ENCODE measurements at regions not wholly inside any gene's neighbourhood (a gene's known extent, or its start where the extent isn't known, plus 50 kb on each side); places are given as distances from the start of the nearest gene placed in this dataset.

- Histone ChIP-seq H3K27me3 (no peaks in the 10 kb centered on the region), H3K4me3 (no peak overlapping the region), H3K36me3 (no peaks in the 10 kb centered on the region), H3K27ac (no peak overlapping the region), H3K4me1 (no peaks in the 10 kb centered on the region), H3K9me3 (peaks cover 7 to 28% of the 10 kb centered on the region in 2 donors)
- intact Hi-C loops (cut with DNase I; ENCODE audit: low total_unique reads) = no loop called here
- DNase-seq (ENCODE audit: low spot score in 2 of 2) = no peak
- TF ChIP-seq POLR2A (IDR thresholded peaks at IDR 0.05) = no peak
- TF ChIP-seq POLR2AphosphoS5 (IDR thresholded peaks at IDR 0.05) = no peak
- TF ChIP-seq CTCF (IDR thresholded peaks at IDR 0.05) = no peak
Observed at GRCh38 chr2:126419403-126419802, 236.6 kb upstream of the GYPC start.

GRCh38 chr2:126425943-126426342 is 230.0 kb upstream of the GYPC start:
- no peak for DNase-seq (ENCODE audit: low spot score in 2 of 2)
- Histone ChIP-seq H3K4me1 (no peaks in the 10 kb centered on the region), H3K9me3 (no peaks in the 10 kb centered on the region), H3K36me3 (no peaks in the 10 kb centered on the region), H3K27me3 (no peaks in the 10 kb centered on the region), H3K27ac (no peak overlapping the region), H3K4me3 (no peak overlapping the region)
- TF ChIP-seq POLR2AphosphoS5 (IDR thresholded peaks at IDR 0.05) (no peak), CTCF (IDR thresholded peaks at IDR 0.05) (no peak), POLR2A (IDR thresholded peaks at IDR 0.05) (no peak)
- intact Hi-C loops (cut with DNase I; ENCODE audit: low total_unique reads) = no loop called here

- Histone ChIP-seq H3K27ac (no peak overlapping the region), H3K9me3 (no peaks in the 10 kb centered on the region), H3K4me1 (no peaks in the 10 kb centered on the region), H3K36me3 (no peaks in the 10 kb centered on the region), H3K27me3 (no peaks in the 10 kb centered on the region), H3K4me3 (no peak overlapping the region)
- intact Hi-C loops (cut with DNase I; ENCODE audit: low total_unique reads) = no loop called here
- no peak for TF ChIP-seq POLR2AphosphoS5 (IDR thresholded peaks at IDR 0.05)
- TF ChIP-seq POLR2A (IDR thresholded peaks at IDR 0.05) = no peak
- TF ChIP-seq CTCF (IDR thresholded peaks at IDR 0.05) = no peak
- no peak for DNase-seq (ENCODE audit: low spot score in 2 of 2)
Observed at GRCh38 chr2:126429103-126429502, 226.9 kb upstream of the GYPC start.

GRCh38 chr2:126431136-126431535 is 224.8 kb upstream of the GYPC start:
- Histone ChIP-seq H3K9me3 (no peaks in the 10 kb centered on the region), H3K27me3 (no peaks in the 10 kb centered on the region), H3K4me3 (no peak overlapping the region), H3K27ac (no peak overlapping the region), H3K4me1 (no peaks in the 10 kb centered on the region), H3K36me3 (no peaks in the 10 kb centered on the region)
- TF ChIP-seq CTCF (IDR thresholded peaks at IDR 0.05) = no peak
- TF ChIP-seq POLR2AphosphoS5 (IDR thresholded peaks at IDR 0.05) = no peak
- no peak for TF ChIP-seq POLR2A (IDR thresholded peaks at IDR 0.05)
- no peak for DNase-seq (ENCODE audit: low spot score in 2 of 2)
- intact Hi-C loops (cut with DNase I; ENCODE audit: low total_unique reads) = no loop called here

GRCh38 chr2:126436411-126436810 is 219.5 kb upstream of the GYPC start:
- Histone ChIP-seq H3K27ac (no peak overlapping the region), H3K4me1 (no peaks in the 10 kb centered on the region)
- intact Hi-C loops (cut with DNase I; ENCODE audit: low total_unique reads) = no loop called here

More at GRCh38 chr2:126436411-126436810, 219.5 kb upstream of the GYPC start:
- no peak for DNase-seq (ENCODE audit: low spot score in 2 of 2)
- no peaks in the 10 kb centered on the region for H3K9me3 ChIP-seq
- TF ChIP-seq POLR2A (IDR thresholded peaks at IDR 0.05) = no peak
- TF ChIP-seq POLR2AphosphoS5 (IDR thresholded peaks at IDR 0.05) = no peak
- TF ChIP-seq CTCF (IDR thresholded peaks at IDR 0.05) = no peak
- no peaks in the 10 kb centered on the region for H3K27me3 ChIP-seq
- no peak overlapping the region for H3K4me3 ChIP-seq
- no peaks in the 10 kb centered on the region for H3K36me3 ChIP-seq
